Keratinocyte (primary cell): ENCODE measurements at regions not wholly inside any gene's neighbourhood (a gene's known extent, or its start where the extent isn't known, plus 50 kb on each side); places are given as distances from the start of the nearest gene placed in this dataset.

ENCODE experiments used
- DNase-seq: peaks from one replicate; pipeline ENCODE4 v3.0.0-alpha.2; 2011; ENCODE audit warnings: low read depth, missing footprints, low spot score
- FAIRE-seq: peaks from 2 replicates; lab custom pipeline; 2011; peaks lifted over from hg19 to GRCh38; lab: Jason Lieb, UNC
- H2AFZ ChIP-seq: 2 replicates; pipeline ENCODE4 v1.6.0; 2012; ENCODE audit warnings: low read length, control low read depth, inconsistent platforms; ENCODE audit not compliant: control insufficient read depth
- H3K27ac ChIP-seq: 2 replicates; pipeline ENCODE4 v1.5.1; 2011; ENCODE audit warnings: low read length; ENCODE audit not compliant: control insufficient read depth, insufficient read depth
- H3K27me3 ChIP-seq: 3 replicates; pipeline ENCODE4 v1.6.0; 2011; ENCODE audit warnings: low read length; ENCODE audit not compliant: control insufficient read depth, insufficient read depth; ENCODE audit errors: extremely low read depth
- H3K36me3 ChIP-seq, 2 experiments: 2 replicates in 1 of 2; 3 replicates in 1 of 2; pipeline ENCODE4 v1.5.1; 2011; ENCODE audit warnings: low read length in 2 of 2, mild to moderate bottlenecking in 1 of 2; ENCODE audit not compliant: control insufficient read depth in 2 of 2, insufficient read depth in 2 of 2; ENCODE audit errors: extremely low read depth in 1 of 2
- H3K4me1 ChIP-seq: 3 replicates; pipeline ENCODE4 v1.5.1; 2011; ENCODE audit warnings: low read length; ENCODE audit not compliant: control insufficient read depth, insufficient read depth; ENCODE audit errors: extremely low read depth
- H3K4me2 ChIP-seq: 3 replicates; pipeline ENCODE4 v1.6.0; 2011; ENCODE audit warnings: low read depth, low read length; ENCODE audit not compliant: control insufficient read depth, insufficient read depth; ENCODE audit errors: extremely low read depth
- H3K4me3 ChIP-seq, 3 experiments: fragments of 200-600 bp in 1 of 3; sonication (generic) in 1 of 3; 2 replicates in 2 of 3; 3 replicates in 1 of 3; pipeline ENCODE4 v1.5.1; 2011 to 2016; ENCODE audit warnings: low read length in 3 of 3, mild to moderate bottlenecking in 3 of 3, control low read depth in 2 of 3, inconsistent platforms in 1 of 3, low read depth in 1 of 3, mixed read lengths in 1 of 3, mixed run types in 1 of 3, moderate library complexity in 1 of 3; ENCODE audit not compliant: control insufficient read depth in 2 of 3, insufficient read depth in 2 of 3; ENCODE audit errors: extremely low read depth in 1 of 3
- H3K79me2 ChIP-seq: 2 replicates; pipeline ENCODE4 v1.6.0; 2012; ENCODE audit warnings: low read length; ENCODE audit not compliant: control insufficient read depth, insufficient read depth
- H3K9ac ChIP-seq: 3 replicates; pipeline ENCODE4 v1.6.0; 2011; ENCODE audit warnings: low read length; ENCODE audit not compliant: control insufficient read depth, insufficient read depth; ENCODE audit errors: extremely low read depth
- H3K9me1 ChIP-seq: 3 replicates; pipeline ENCODE4 v1.6.0; 2011; ENCODE audit warnings: low read length; ENCODE audit not compliant: control insufficient read depth, insufficient read depth; ENCODE audit errors: extremely low read depth
- H3K9me3 ChIP-seq: 2 replicates; pipeline ENCODE4 v1.5.1; 2012; ENCODE audit warnings: low read depth, low read length; ENCODE audit not compliant: control insufficient read depth
- H4K20me1 ChIP-seq: 3 replicates; pipeline ENCODE4 v1.6.0; 2011; ENCODE audit warnings: low read length; ENCODE audit not compliant: control insufficient read depth, insufficient read depth; ENCODE audit errors: extremely low read depth
- CTCF ChIP-seq, 3 experiments: IDR thresholded peaks in 1 of 3; conservative IDR thresholded peaks in 1 of 3; optimal IDR thresholded peaks in 1 of 3; 2 replicates in 2 of 3; 3 replicates in 1 of 3; pipeline versions ENCODE3 to v1.5.1; 2011; ENCODE audit warnings: low read length in 3 of 3, mild to moderate bottlenecking in 3 of 3, moderate library complexity in 2 of 3, control low read depth in 1 of 3, inconsistent platforms in 1 of 3; ENCODE audit not compliant: insufficient read depth in 2 of 3; ENCODE audit errors: extremely low read depth in 1 of 3
- EZH2 ChIP-seq: IDR thresholded peaks from one replicate; pipeline ENCODE4 v1.6.1; 2012; ENCODE audit warnings: inconsistent platforms, mild to moderate bottlenecking, low read length, moderate library complexity
- dilution Hi-C: fragments of 300-500 bp; cut with MboI; formaldehyde crosslinking; loops from one replicate; pipeline ENCODE4 v1.7.0; 2020; ENCODE audit warnings: low sequenced_read_pairs; ENCODE audit not compliant: extremely low pct_ligation_motif_present

GRCh38 chr18:41162781-41163180, 792.3 kb upstream of the PIK3C3 start:
- no peaks in the 10 kb centered on the region for H3K9me3 ChIP-seq
- H3K4me3 ChIP-seq = no peak overlapping the region
- no peak overlapping the region for H2AFZ ChIP-seq
- no peaks in the 10 kb centered on the region for H3K27me3 ChIP-seq
- DNase-seq (no peak), FAIRE-seq (no peak)
- no peaks in the 10 kb centered on the region for H4K20me1 ChIP-seq
- peak overlapping the region; percentile 5 for H3K4me2 ChIP-seq
- no peaks in the 10 kb centered on the region for H3K36me3 ChIP-seq
- H3K27ac ChIP-seq = no peak overlapping the region
- H3K79me2 ChIP-seq = no peaks in the 10 kb centered on the region
- no peaks in the 10 kb centered on the region for H3K9me1 ChIP-seq
- no peak overlapping the region for H3K9ac ChIP-seq
- dilution Hi-C loops = no loop called here
- TF ChIP-seq EZH2 = no peak
- no peak for TF ChIP-seq CTCF (optimal IDR thresholded peaks at IDR 0.05 in 1 of 3, IDR thresholded peaks at IDR 0.05 in 1 of 3, conservative IDR thresholded peaks at IDR 0.05 in 1 of 3; ENCODE audit: extremely low read depth in 1 of 3, insufficient read depth in 2 of 3, low read length in 3 of 3)
- no peaks in the 10 kb centered on the region for H3K4me1 ChIP-seq

- FAIRE-seq = no peak
These were observed 792.8 kb upstream of the PIK3C3 start for GRCh38 chr18:41162191-41162590.

More at GRCh38 chr18:41162191-41162590, 792.8 kb upstream of the PIK3C3 start:
- Histone ChIP-seq H4K20me1 (no peaks in the 10 kb centered on the region), H3K79me2 (no peaks in the 10 kb centered on the region), H3K4me1 (no peaks in the 10 kb centered on the region), H2AFZ (peak overlapping the region; percentile 16), H3K27me3 (no peaks in the 10 kb centered on the region), H3K9me1 (no peaks in the 10 kb centered on the region), H3K9ac (no peak overlapping the region), H3K4me3 (no peak overlapping the region), H3K27ac (no peak overlapping the region), H3K4me2 (no peak overlapping the region), H3K9me3 (no peaks in the 10 kb centered on the region), H3K36me3 (no peaks in the 10 kb centered on the region)
- dilution Hi-C loops = no loop called here
- no peak for DNase-seq
- TF ChIP-seq CTCF (optimal IDR thresholded peaks at IDR 0.05 in 1 of 3, IDR thresholded peaks at IDR 0.05 in 1 of 3, conservative IDR thresholded peaks at IDR 0.05 in 1 of 3; ENCODE audit: extremely low read depth in 1 of 3, insufficient read depth in 2 of 3, low read length in 3 of 3) = no peak
- no peak for TF ChIP-seq EZH2
